Gastroesophageal sphincter (tissue), 4 donors: ENCODE measurements at regions not wholly inside any gene's neighbourhood (a gene's known extent, or its start where the extent isn't known, plus 50 kb on each side); places are given as distances from the start of the nearest gene placed in this dataset.
"Not testable (repeated sequence)": the region's sequence is repeated elsewhere in the genome, so short reads cannot be mapped to it uniquely, and the experiment has no call there.

Source experiments
- ATAC-seq: fragments of 150-250 bp; one replicate; pipeline ENCODE4 v1.9.1; 2016; ENCODE audit warnings: mild to moderate bottlenecking, moderate library complexity
- H3K27ac ChIP-seq, 4 donors: fragments of 200-600 bp; sonication (generic) in 3 of 4; 1 replicate in 3 of 4; 2 replicates in 1 of 4; pipeline ENCODE4 v1.5.1; 2016 to 2019
- H3K27me3 ChIP-seq: fragments of 200-600 bp; sonication (generic); one replicate; pipeline ENCODE4 v1.5.1; 2019
- H3K36me3 ChIP-seq, 2 donors: fragments of 200-600 bp; sonication (generic); one replicate each; pipeline ENCODE4 v1.5.1; 2019; ENCODE audit warnings: control low read depth in 1 of 2
- H3K4me1 ChIP-seq, 3 donors: fragments of 200-600 bp; sonication (generic); 1 replicate in 2 of 3; 2 replicates in 1 of 3; pipeline ENCODE4 v1.5.1; 2016 to 2019; ENCODE audit warnings: control low read depth in 2 of 3
- H3K4me3 ChIP-seq, 2 donors: fragments of 200-600 bp; sonication (generic); one replicate each; pipeline ENCODE4 v1.5.1; 2019; ENCODE audit warnings: mild to moderate bottlenecking in 1 of 2, moderate library complexity in 1 of 2
- H3K9me3 ChIP-seq, 3 donors: fragments of 200-600 bp; sonication (generic); one replicate each; pipeline ENCODE4 v1.5.1; 2017 to 2019; ENCODE audit warnings: control low read depth in 2 of 3
- CTCF ChIP-seq, 4 experiments: fragments of 200-600 bp in 2 of 4; fragments of 450-650 bp in 2 of 4; sonication (generic) in 1 of 4; IDR thresholded peaks; one replicate each; pipeline ENCODE4 v1.5.1; 2017 to 2019; ENCODE audit warnings: antibody characterized with exemption in 4 of 4, mild to moderate bottlenecking in 2 of 4, moderate library complexity in 2 of 4
- EP300 ChIP-seq: sonication (generic); formaldehyde crosslinking; IDR thresholded peaks from one replicate; pipeline ENCODE4 v1.6.1; 2017; ENCODE audit warnings: antibody characterized with exemption, mild to moderate bottlenecking
- POLR2A ChIP-seq, 2 donors: fragments of 450-650 bp; IDR thresholded peaks; one replicate each; pipeline ENCODE4 v1.6.1; 2017; ENCODE audit warnings: antibody characterized with exemption in 2 of 2, mild to moderate bottlenecking in 2 of 2, moderate library complexity in 1 of 2
- POLR2AphosphoS5 ChIP-seq: sonication (generic); formaldehyde crosslinking; IDR thresholded peaks from one replicate; pipeline ENCODE4 v1.6.1; 2017; ENCODE audit warnings: antibody characterized with exemption
- WGBS, 2 donors: methylation state at CpG; one replicate each; pipeline ENCODE4 v1.1.5; 2018; ENCODE audit warnings: low coverage in 1 of 2; 5-methylcytosine and 5-hydroxymethylcytosine counted together

GRCh38 chr12:46965137-46965536 is 114.3 kb upstream of the PCED1B start:
- Histone ChIP-seq H3K9me3 (no peaks in the 10 kb centered on the region), H3K27ac (peak overlapping the region; percentile 32 to 62 (median 55)), H3K4me1 (peaks cover 2 to 19% (median 3%) of the 10 kb centered on the region in 3 donors), H3K4me3 (no peak overlapping the region), H3K36me3 (no peaks in the 10 kb centered on the region), H3K27me3 (no peaks in the 10 kb centered on the region)
- no peak for TF ChIP-seq CTCF (IDR thresholded peaks at IDR 0.05)
- TF ChIP-seq EP300 = no peak
- TF ChIP-seq POLR2AphosphoS5 = no peak
- TF ChIP-seq POLR2A (IDR thresholded peaks at IDR 0.05) = no peak
- ATAC-seq = no peak
- 86 to 94% methylated on average over 2 of the region's 2 CpGs for WGBS, 2 donors

GRCh38 chr12:46965880-46966279 is 113.5 kb upstream of the PCED1B start:
- Histone ChIP-seq H3K27me3 (no peaks in the 10 kb centered on the region), H3K36me3 (no peaks in the 10 kb centered on the region), H3K9me3 (no peaks in the 10 kb centered on the region), H3K4me1 (peaks cover 2 to 19% (median 3%) of the 10 kb centered on the region in 3 donors), H3K27ac (no peak overlapping the region), H3K4me3 (no peak overlapping the region)
- WGBS, 2 donors = 70 to 92% methylated on average over 2 of the region's 4 CpGs
- TF ChIP-seq POLR2AphosphoS5 (no peak), POLR2A (IDR thresholded peaks at IDR 0.05) (no peak), EP300 (no peak), CTCF (IDR thresholded peaks at IDR 0.05) (no peak)
- ATAC-seq = no peak

GRCh38 chr12:46970636-46971035 is 108.8 kb upstream of the PCED1B start:
- WGBS, 2 donors = 88 to 90% methylated on average over 4 to 5 of the region's 5 CpGs
- Histone ChIP-seq H3K27ac (no peak overlapping the region), H3K36me3 (no peaks in the 10 kb centered on the region), H3K27me3 (no peaks in the 10 kb centered on the region), H3K4me3 (no peak overlapping the region), H3K4me1 (peaks cover 0 to 4% (median 0%) of the 10 kb centered on the region in 3 donors), H3K9me3 (no peaks in the 10 kb centered on the region)
- no peak for ATAC-seq
- TF ChIP-seq POLR2A (IDR thresholded peaks at IDR 0.05) = no peak
- no peak for TF ChIP-seq EP300
- no peak for TF ChIP-seq CTCF (IDR thresholded peaks at IDR 0.05)
- TF ChIP-seq POLR2AphosphoS5 = no peak

GRCh38 chr12:46973937-46974336 is 105.5 kb upstream of the PCED1B start:
- H3K27me3 ChIP-seq, H3K27ac ChIP-seq, H3K36me3 ChIP-seq, H3K9me3 ChIP-seq, H3K4me1 ChIP-seq, H3K4me3 ChIP-seq, ATAC-seq: not testable (repeated sequence)
- WGBS, 2 donors = 85 to 96% methylated on average over 3 of the region's 3 CpGs

GRCh38 chr12:46977871-46978375 is 101.5 kb upstream of the PCED1B start:
- H3K27ac ChIP-seq = no peak overlapping the region
- H3K4me3 ChIP-seq = no peak overlapping the region
- 100% methylated on average over 1 of the region's 1 CpG; no CpG with 5 or more reads in 1 of the 2 donors for WGBS, 2 donors
- no peak for TF ChIP-seq CTCF (IDR thresholded peaks at IDR 0.05)
- no peak for TF ChIP-seq EP300
- TF ChIP-seq POLR2A (IDR thresholded peaks at IDR 0.05) = no peak
- no peak for TF ChIP-seq POLR2AphosphoS5
- H3K4me1 ChIP-seq = no peaks in the 10 kb centered on the region
- H3K27me3 ChIP-seq = peaks cover 5% of the 10 kb centered on the region
- H3K36me3 ChIP-seq = no peaks in the 10 kb centered on the region
- ATAC-seq = no peak
- H3K9me3 ChIP-seq = no peaks in the 10 kb centered on the region
